Suppressor macrophage treated with lipopolysaccharide for 1 hour (primary cell): ENCODE measurements at regions not wholly inside any gene's neighbourhood (a gene's known extent, or its start where the extent isn't known, plus 50 kb on each side); places are given as distances from the start of the nearest gene placed in this dataset.
"Not testable (repeated sequence)": the region's sequence is repeated elsewhere in the genome, so short reads cannot be mapped to it uniquely, and the experiment has no call there.

Experiments
- DNase-seq, 3 donors: peaks; one replicate each; pipeline ENCODE4 v3.0.0-alpha.2; 2020 to 2022

DNA sequence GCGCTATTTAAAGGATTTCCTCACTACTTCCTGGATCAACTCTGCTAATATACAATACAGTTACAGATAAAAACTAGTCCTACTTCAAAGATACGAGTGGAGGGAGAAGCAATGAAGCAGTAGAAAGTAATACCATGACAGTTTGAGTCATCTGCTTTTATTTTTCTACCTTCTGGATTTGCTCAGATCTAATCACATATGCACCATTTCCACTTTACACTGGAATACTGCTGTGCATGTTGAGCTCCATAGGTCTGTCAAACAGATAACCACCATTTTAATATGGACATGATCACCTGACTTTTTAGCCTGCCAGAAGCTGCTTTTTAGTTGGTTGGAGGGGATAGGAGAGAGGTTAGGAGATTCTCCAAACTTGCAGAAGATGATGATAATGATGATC lies 92.5 kb downstream of the MMUT start:
- DNase-seq: no peak

DNA sequence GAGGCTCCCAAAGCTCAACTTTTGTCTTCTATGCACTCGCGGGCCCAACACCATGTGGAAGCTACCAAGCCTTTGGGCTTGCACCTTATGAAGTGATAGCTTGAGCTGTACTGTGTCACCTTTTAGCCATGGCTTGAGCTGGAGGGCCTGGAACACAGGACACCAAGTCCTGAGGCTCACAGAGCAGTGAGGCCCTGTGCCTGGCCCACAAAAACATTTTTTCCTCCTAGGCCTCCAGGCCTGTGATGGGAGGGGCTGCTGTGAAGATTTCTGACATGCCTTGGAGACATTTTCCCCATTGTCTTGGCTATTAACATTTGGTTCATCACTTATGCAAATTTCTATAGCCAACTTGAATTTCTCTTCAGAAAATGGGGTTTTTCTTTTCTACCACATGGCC lies 96.5 kb downstream of the MMUT start:
- DNase-seq: no peak

DNA sequence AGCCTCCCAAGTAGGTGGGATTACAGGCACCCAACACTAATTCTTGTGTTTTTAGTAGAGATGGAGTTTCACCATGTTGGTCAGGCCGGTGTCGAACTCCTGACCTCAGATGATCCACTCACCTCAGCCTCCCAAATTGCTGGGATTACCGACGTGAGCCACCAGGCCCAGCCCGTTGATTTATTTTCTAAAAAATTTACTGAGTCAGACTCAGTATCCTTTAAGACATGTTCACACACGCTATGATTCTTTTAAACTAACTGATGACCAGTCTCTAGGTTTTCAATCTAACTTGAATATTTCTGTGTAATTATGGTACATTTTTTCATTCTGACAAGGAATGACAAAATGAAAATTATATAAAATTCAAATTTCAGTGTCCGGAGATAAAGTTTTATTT lies 114.5 kb downstream of the MMUT start:
- DNase-seq: no peak

DNA sequence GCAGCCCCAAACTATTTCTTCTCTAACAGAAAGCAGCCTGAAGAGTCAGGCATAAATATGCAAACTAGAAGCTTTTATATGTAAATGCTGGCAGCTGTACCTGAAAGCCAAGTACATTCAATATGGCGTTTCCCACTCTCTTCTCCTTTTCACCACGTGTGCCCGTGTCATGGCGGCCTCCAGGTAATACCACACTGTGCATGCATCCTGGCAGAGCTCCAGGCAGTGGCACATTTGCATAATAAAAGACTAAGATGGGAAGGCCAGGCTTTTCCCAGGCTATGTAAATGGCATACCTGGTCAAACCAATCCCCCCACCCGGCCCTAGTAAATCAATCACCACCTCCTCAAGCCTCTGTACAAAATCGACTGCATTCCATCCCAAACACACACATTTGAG lies 120.6 kb downstream of the MMUT start:
- DNase-seq: no peak

DNA sequence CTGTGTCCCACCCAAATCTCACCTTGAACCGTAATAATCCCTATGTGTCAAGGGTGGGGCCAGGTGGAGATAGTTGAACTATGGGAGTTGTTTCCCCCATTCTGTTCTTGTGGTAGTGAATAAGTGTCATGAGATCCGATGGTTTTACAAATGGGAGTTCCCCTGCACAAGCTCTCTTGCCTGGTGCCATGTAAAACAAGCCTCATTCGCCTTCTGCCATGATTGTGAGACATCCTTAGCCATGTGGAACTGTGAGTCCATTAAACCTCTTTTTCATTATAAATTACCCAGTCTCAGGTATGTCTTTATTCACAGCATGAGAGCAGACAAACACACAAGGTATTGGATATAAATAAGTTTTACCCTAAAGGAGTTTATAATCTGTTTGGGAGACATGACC lies 121.2 kb downstream of the MMUT start:
- DNase-seq: no peak

DNA sequence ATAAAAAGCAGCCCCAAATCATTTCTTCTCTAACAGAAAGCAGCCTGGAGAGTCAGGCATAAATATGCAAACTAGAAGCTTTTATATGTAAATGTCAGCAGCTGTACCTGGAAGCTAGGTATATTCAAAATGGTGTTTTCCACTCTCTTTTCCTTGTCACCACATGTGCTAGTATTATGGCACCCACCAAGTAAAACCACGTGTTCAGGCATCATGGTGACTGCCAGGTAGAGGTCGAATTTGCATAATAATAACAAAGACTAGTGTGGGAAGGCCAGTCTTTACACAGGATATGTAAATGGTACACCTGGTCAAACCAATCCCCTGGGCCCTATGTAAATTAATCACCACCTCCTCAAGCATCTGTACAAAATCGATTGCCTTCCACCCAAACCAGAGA lies 124.0 kb downstream of the MMUT start:
- DNase-seq: no peak

DNA sequence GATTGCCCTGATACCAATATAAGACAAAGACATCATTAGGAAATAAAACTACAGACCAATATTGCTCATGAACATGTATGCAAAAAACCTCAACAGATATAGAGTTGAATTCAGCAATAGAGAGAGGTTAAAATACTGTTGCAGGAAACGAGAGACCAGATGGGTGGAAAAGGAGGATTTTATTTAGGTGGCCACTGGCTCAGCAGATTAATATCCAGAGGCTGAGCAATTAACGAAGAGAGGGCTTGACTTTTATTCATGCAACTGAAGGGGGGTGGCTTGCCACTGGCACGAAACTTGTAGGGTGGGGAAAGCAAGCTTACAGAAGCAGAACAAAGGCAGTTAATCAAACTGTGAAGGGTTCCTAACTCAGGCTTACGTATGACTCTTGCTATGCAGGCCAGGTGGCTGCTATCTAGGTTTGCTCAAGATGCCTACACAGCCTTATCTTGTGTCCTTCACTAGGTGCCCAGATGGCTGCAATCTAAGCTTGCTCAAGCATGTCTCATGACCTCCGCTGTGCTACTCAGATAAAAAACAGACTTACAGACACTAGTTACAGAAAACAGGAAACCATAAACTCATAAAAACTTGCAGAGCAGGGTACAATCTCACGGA lies 126.4 kb downstream of the MMUT start:
- no peak for DNase-seq

DNA sequence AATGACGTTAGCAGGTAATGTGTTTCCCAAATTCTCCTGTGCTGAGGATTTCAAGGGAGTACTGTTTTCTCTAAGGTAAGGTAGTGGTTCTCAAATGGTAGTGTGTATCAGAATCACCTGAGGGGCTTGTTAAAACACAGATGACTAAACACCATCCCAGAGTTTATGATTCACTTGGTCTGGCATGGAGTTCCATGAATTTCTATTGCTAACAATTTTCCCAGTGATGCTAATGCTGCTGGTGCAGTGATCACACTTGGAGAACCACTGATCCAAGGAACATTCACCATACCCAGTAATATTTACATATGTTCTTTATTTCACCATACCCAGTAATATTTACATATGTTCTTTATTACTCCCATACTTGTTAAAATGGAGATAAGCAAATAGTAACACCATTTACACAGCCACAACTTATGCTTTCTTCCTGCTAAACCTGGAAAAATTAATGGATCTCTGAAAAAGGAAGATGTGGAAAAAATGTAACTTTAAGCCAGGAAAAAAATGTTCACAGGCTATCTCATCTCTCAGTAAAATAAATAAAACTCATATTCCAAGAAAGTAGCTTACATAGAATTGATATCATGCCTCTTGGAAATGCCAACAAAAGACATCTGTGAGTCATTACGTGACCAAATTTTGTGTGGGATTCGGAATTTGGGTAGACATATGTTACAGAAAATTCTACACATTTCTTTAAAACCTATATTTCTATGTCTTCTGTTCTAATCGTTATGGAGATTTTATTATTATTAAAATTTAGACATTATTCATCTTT lies 129.5 kb downstream of the MMUT start:
- DNase-seq: no peak

DNA sequence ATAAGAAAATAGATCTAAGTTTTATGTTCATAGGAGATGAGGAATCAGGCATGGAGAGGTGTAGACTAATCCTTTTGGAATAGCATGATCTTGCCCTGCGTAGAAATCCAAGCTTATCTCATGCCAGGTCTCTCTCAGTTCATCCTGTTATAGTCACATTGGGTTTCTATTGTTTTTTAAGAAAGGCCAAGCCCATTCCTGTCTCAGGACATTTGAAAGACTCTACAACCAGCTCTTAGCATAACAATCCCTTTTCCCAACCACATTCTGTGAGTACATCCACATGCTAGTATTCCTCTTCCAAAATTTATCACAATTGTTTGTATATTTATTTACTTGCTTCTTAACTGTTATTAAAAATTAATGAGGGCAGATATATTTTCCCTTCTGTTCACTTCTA lies 130.3 kb downstream of the MMUT start:
- DNase-seq: no peak

DNA sequence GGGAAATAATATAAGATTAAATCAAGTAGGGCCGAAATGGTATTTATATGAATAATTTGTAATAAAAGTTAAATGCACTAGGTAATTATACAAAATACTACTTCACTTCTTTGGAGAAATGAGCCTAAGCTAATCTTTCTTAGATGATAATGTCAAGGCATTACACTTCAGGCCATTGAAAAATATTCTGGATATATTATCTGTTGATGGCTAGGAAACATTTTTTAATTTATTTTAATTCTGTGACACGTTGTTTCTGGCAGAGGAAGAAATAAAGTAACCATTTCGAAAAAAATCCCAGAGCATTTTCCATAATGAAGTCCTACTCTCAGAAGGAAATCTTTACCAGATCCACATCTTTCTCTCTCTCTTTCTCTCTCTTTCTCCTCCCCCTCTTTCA lies 133.9 kb downstream of the MMUT start:
- no peak for DNase-seq

DNA sequence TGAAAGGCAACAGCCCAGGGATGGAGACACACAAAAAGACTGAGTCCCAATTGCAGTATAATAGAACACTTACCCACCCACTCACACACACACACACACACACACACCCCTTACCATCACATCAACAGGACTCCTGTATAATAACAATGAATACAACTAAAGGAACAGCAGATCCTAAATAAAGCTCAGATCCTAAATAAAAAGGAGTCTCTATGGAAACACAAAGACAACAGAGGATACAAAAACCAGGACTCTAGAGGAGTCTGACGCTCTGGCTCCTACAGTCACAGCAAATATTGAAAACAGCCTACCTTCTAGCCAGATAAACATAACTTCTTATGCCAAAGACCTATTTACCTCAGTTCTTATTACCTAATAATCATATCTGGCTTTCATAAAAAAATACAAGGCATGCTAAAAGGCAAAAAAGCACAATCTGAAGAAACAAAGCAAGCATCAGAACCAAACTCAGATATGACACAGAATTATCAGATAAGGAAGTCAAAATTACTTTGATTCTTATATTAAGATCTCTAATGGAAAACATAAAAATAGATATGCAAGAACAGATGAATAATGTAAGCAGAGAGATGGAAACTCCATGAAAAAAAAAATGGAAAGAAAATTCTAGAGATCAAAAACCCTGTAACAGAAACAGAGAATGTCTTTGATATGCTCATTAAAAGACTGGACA lies 134.9 kb downstream of the MMUT start:
- no peak for DNase-seq

DNA sequence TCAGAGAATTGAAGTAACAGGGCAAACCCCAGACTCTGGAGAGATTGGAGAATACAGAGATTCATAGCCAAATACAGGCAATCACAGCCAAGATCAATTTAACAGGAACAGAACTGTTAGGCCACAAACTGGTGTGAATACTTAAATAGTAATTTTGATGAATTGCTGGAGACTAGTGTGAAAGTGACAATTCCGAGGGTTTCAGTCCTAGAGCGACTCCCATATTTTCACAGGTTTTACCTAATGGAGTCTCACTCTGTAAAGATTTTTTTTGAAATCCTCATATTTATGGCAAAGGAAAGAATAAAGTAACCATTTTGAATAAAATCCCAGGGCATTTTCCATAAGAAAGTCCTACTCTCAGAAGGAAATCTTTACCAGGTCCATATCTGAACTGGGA lies 135.5 kb downstream of the MMUT start:
- no peak for DNase-seq

DNA sequence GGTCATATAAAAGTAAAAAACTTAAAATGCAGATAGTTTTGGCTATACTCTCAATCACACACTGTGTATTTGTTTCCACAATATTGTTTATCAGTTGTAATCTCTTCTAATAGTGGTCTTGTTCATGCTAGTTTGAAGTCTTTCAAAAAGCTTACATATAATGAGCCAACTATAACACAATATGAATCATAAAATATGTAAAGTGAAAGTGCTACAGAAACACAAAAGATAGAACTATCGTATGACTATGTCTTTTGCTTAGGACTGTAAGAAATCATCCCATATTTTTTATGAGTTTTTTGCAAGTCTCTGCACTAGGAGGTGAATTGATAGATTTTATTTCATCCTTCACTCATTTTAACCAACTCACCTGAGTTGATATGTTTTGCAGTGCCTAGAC lies 136.0 kb downstream of the MMUT start:
- DNase-seq: no peak

DNA sequence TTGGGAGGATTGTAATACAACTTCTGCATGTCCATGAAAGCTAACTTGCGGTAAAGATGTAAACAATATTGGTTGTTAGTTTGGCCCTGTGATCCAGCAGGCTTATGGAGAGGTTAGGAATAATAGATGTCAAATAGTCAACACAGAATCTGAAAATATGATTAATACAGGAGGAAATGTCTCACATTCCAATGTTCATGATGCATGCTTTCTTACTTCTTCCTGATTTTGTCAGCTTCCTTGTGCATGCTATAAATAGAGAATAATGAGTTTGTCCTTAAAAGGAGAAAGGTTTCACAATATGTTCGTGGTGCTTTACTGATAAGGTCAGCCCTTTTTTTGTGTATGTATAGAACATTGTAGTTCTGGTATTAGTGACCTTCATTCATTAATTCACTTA lies 136.7 kb downstream of the MMUT start:
- no peak for DNase-seq

DNA sequence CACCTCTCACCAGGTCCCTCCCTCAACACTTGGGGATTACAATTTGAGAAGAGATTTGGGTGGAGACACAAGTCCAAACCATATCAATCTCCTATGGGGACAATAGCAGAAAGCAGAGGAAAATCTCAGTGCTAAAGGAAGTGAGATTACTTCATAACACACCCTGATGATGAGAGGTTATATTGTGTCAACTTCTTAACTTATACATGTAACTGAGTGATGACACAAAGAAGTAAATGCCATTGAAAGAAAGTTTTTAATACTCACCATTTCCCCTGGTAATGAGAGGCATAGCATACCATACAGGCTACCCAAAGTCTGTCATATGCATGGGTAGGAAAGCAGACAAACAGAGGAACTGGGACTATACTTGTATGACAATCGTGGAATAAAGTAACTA lies 137.2 kb downstream of the MMUT start:
- DNase-seq: no peak

DNA sequence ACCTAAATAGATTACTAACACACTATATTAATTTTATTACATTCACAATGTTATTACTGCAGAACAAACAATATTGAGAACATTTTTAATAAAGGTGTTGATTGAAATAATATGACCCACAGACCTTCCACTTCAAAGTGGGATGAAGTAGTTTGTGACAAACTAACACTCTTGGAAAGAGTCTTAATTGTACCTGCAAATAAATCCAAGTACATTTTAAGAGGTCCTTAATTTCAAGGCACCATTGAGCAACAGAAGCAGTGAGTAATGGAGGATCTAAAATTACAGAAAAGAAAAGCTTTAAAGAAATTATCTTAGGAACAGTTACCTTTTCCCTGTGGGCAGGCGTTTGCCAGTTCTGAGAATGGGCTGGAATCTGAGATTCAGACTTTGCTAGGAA lies 140.2 kb downstream of the MMUT start:
- no peak for DNase-seq

DNA sequence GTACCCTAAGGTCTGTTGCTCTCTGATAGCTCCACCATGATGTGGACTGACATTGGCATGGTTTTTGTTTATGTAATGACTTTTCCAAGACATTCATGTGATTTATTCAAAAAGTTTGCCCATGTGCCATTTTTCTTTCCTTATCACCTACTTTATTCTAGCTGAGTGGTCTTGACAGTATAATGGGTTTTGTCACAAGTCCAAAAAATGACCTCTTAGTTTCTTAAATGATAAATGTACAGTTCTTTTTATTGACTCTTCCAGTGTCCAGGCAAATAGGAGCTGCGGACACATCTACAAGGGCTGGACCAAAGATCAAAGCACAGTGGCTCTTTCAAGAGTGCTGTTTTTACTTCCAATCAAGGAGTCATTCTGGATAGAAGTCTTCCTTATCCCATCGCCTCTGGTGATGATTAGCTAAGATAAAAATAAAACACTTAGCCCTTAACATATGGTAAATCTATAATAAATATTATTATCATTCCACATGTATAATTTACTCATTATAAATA lies 141.4 kb downstream of the MMUT start:
- DNase-seq: no peak

DNA sequence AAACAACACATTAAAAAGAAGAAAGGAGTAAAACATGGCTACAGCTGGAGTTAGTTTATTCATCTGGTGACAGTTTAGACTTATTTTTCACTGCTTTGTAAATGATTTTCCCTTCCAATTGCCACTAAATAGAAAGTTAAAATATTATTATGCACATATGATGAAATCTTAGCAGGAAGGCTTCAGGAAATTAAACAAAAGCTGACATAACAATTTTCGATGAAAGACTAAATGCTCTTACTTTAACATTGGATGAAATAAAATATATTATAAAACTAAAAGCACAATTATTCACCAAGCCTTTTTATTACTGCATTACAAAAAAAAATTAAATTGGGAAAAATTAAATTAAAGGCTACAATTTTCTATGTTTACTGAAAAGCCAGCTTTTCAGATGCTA lies 158.0 kb downstream of the MMUT start:
- DNase-seq: no peak

DNA sequence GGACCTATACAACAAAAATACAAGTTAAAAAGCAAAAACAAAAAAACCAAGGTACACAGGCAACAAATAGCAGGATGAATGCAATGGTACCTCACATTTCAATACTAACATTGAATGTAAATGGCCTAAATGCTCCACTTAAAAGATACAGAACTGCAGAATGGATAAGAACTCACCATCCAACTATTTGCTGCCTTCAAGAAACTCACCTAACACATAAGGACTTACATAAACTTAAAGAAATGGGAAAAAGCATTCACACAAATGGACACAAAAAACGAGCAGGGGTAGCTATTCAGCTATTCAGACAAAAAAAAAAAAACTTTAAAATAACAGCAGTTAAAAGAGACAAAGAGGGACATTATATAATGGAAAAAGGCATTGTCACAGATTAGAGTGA lies 158.7 kb downstream of the MMUT start:
- not testable (repeated sequence) for DNase-seq

DNA sequence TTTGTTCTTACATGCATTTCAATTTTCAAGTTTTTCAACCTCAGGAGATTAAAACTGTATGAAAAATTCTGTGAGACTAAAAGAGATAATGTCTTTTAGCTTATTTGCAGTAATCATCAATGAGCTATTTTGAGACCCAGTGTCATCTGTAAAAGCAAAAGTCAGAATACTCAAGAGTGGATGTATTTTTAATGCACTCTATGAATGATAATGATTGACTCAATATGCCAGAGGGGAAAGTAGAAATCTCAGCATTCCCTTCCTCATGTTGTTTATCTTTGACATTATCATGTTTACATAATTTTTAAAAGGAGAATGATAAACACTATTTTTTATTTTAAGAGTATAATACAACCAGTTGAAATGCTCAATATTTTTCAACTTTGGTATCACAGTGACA lies 162.1 kb downstream of the MMUT start:
- DNase-seq: no peak

DNA sequence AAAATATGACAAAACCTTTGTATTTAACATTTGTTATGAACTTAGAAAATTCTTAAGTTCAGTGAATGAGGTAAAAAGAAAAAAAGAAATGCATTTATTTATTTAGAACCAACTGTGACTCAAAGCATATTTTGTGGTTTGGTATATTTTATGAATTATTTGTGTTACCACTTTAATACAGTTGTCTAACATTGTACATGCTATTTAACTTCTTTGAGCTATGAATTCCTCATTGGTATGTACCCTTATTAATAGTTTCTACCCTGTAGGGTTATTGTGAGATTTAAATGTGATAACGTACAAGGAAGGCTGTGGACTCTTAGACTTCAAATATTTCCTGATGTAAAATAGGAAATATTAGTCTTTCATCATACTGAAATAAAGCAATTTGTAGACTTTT lies 162.6 kb downstream of the MMUT start:
- DNase-seq: no peak

DNA sequence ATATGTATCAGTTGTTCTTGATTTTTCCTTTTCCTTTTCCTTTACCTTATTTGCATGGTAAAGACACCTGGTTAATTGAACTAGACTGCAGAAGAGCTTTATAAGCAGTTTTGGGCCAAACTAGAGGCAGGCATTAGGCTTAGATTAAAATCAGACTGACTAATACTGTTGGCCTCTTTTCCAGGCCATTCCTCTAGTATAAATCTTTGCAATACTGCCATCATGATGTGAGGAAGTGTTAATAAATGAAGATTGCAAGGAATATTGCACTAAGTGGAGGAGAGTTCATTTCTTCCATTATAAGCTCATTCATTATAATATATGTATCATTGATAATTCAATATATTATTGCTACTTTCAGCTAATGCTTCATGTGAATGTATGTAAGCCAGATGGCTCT lies 163.8 kb downstream of the MMUT start:
- DNase-seq: no peak

DNA sequence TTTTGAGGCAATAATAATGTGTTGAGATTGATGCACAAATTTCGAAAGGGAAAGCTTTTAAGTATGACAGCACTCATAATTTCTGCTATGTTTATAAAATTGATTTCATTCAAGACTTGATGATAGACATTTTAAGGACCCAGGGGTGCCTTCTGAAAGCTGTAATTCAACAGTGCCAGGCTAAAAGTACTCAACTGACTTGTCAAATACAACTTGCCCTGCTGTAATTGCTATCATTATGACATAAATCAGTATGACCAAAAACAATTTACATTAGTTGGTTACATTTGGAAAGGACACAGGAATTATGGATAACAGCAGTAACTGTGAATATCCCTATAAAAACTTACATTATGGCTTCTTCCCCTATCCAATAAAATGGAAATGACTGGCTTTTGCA lies 178.9 kb downstream of the MMUT start:
- DNase-seq: no peak
